ENCODE measurements at regions not wholly inside any gene's neighbourhood (a gene's known extent, or its start where the extent isn't known, plus 50 kb on each side); places are given as distances from the start of the nearest gene placed in this dataset.

DNA sequence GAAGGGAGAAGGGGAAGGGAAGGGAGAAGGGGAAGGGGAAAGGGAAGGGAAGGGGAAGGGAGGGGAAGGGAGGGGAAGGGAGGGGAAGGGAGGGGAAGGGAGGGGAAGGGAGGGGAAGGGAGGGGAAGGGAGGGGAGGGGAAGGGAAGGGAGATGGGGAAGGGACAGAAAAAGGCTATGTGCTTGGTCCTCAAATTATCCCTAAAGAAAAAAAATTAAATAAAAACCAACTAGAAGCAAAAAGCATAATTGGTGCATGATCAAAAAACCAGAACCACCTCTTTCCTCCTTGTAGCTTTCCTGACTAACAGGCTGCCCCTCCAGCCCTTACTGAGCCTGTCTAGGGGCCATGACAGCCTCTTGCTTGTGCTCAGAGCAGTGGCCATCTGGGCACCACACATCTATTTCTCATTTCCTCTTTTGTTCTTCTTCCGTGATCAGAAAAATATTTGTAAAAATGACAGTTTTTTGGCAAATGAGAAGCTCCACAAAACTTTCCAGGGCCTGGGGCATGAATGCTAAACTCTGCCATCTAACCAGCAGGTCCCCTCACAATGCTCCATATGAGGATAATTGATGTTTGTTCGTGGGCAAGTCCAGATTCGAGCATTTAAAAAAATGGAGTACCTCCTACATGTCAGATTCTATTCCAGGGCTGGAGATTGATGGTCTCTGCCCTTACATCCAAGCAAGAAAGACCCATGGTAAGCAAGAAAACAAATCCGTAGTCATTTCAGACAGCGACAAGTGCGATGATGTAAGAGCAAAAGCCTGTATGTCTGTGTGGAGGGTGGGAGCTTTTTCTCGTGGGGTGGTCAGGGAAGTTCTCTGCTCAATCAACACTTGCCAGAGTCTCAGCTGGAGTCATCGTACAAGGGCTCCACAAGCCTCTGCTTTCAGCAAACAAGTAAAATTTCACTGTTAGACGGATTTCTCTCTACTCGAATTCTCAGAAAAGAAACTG is 320.9 kb downstream of the WDR11 start:
- H3K27ac ChIP-seq = no peak overlapping the region
- CTCF ChIA-PET = interaction anchor here (0.6 to 0.7 kb wide), 2 partner anchors 76 to 230 kb away, joined by 3 read pairs; no protein-coding TSS in a partner anchor
- POLR2A ChIA-PET (ENCODE audit: low non-redundant PET) = no interaction called here
- DNase-seq (ENCODE audit: low spot score) = no peak
- TF ChIP-seq, protein P1, sequence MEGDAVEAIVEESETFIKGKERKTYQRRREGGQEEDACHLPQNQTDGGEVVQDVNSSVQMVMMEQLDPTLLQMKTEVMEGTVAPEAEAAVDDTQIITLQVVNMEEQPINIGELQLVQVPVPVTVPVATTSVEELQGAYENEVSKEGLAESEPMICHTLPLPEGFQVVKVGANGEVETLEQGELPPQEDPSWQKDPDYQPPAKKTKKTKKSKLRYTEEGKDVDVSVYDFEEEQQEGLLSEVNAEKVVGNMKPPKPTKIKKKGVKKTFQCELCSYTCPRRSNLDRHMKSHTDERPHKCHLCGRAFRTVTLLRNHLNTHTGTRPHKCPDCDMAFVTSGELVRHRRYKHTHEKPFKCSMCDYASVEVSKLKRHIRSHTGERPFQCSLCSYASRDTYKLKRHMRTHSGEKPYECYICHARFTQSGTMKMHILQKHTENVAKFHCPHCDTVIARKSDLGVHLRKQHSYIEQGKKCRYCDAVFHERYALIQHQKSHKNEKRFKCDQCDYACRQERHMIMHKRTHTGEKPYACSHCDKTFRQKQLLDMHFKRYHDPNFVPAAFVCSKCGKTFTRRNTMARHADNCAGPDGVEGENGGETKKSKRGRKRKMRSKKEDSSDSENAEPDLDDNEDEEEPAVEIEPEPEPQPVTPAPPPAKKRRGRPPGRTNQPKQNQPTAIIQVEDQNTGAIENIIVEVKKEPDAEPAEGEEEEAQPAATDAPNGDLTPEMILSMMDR (conservative IDR thresholded peaks at IDR 0.05; ENCODE audit: low read depth) = no peak

DNA sequence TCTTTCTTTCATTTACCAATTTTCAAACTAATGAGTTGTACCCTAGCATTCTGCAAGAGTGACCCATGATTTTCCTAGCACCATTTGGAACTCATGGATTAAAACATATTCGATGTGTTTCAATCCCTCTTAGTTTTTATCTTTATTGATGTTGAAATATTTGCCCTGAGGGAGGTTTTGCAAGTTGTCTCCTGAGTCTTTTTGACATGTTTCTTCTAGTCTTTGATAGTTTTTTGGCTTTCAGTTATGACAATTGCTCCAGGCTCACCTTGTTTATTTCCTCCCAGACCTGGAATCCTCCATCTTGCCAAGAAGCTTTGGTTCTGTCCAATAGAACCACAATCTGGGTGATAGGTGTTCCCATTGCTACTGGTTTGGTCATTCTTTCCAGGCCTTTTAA is 327.8 kb downstream of the WDR11 start:
- CTCF ChIA-PET = interaction anchor here (0.6 kb wide), 2 partner anchors 187 to 645 kb away, joined by 3 read pairs; no protein-coding TSS in a partner anchor
- DNase-seq (ENCODE audit: low spot score) = peak; percentile 35
- no peak overlapping the region for H3K27ac ChIP-seq
- TF ChIP-seq, protein P1 (conservative IDR thresholded peaks at IDR 0.05; ENCODE audit: low read depth) = no peak
- POLR2A ChIA-PET (ENCODE audit: low non-redundant PET) = no interaction called here

DNA sequence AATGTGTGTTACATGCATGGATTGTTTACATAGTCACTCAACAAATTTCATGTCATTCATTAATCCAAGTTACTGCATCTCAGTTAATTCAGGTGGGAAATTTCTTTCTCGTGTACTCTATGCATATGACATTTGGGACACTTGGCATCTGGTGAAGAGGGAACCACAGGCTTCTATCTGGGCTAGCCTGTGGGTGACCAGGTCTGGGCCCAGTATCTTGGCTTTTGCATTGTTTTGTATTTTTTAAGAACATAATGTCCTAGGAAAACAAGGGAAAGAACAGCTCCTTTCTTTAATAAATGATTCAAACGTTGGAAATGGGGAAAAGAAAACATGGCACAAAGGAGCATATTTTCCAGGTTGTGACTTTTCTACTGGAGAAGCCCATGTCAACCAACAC is 331.1 kb downstream of the WDR11 start:
- no peak overlapping the region for H3K27ac ChIP-seq
- ChIA-PET CTCF (no interaction called here), POLR2A (ENCODE audit: low non-redundant PET) (no interaction called here)
- TF ChIP-seq, protein P1 (conservative IDR thresholded peaks at IDR 0.05; ENCODE audit: low read depth) = no peak
- DNase-seq (ENCODE audit: low spot score) = no peak

DNA sequence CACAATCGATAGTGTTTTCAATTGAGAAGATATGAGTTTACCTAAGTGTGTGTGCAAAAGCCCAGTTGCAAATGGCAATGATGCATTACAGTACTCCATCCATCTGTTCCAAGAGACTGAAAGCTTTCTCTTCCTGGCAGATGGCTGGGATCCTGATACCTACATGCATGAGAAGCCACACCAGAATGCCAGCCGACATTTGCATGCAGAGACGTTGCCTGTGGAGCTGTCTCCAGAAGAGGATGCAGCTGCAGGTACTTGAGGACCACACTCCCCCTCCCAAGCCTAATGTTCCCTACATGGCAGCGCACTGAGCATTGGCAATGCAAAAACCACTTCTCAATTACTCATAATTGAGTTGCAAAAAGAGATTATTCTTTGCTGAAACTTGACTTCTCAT is 332.1 kb downstream of the WDR11 start:
- TF ChIP-seq, protein P1 (conservative IDR thresholded peaks at IDR 0.05; ENCODE audit: low read depth) = no peak
- POLR2A ChIA-PET (ENCODE audit: low non-redundant PET) = no interaction called here
- no peak for DNase-seq (ENCODE audit: low spot score)
- CTCF ChIA-PET = no interaction called here
- no peak overlapping the region for H3K27ac ChIP-seq

DNA sequence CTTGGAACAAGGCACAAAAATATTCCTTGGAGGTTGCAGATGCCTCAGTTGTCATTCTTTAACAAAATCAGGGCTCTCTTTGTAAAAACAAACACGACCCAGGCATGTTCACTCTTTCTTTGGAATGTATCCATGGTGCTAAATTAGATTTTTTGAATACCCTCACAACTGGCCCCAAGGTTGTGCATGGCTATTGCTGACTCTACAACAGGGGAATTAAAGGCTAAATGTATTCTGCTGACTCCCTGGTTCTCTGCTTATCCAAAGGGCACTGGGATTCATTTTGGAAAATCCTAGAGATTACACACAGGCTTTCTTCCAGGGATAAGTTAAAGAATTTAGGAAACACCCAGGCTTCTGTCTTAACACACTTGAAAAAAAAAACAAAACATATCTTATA is 332.5 kb downstream of the WDR11 start:
- TF ChIP-seq, protein P1 (conservative IDR thresholded peaks at IDR 0.05; ENCODE audit: low read depth) = no peak
- ChIA-PET POLR2A (ENCODE audit: low non-redundant PET) (no interaction called here), CTCF (interaction anchor here (0.6 kb wide), 1 partner anchor 27 kb away, joined by 3 read pairs; no protein-coding TSS in a partner anchor)
- no peak overlapping the region for H3K27ac ChIP-seq
- DNase-seq (ENCODE audit: low spot score) = no peak

DNA sequence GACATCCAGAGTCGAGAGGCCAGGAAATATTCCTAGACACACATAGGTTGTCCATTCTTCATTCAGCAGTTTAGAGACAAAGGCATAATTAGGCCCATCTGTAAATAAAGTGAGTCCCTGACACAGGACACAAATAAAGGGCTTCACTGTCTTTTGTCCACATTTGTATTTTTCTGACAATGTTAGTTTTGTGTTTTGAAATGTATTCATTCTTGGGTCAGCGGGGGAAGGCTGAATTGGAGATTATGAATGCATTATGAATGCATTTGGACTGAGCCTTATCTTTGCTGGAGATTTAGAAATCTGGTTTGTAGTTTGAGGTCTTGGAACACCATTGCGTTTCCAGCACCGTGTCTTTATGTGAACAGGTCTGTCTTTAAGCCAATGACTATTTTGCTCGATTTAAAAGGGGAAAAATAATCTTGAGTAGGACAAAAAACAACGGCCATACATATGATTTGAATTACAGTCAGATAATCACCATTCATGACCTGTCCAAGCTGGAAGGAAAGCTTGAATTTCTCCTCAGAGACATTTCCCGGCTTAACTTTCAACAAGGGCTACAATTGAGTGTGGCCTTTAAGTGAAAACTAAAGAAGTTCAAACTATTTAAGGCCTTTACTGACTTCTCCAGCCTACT is 334.8 kb downstream of the WDR11 start:
- DNase-seq (ENCODE audit: low spot score) = no peak
- ChIA-PET CTCF (interaction anchor here (0.7 kb wide), 1 partner anchor 297 kb away, joined by 3 read pairs; no protein-coding TSS in a partner anchor), POLR2A (ENCODE audit: low non-redundant PET) (no interaction called here)
- no peak overlapping the region for H3K27ac ChIP-seq
- TF ChIP-seq, protein P1 (conservative IDR thresholded peaks at IDR 0.05; ENCODE audit: low read depth) = no peak
